ENCODE measurements at regions not wholly inside any gene's neighbourhood (a gene's known extent, or its start where the extent isn't known, plus 50 kb on each side); places are given as distances from the start of the nearest gene placed in this dataset.

DNA sequence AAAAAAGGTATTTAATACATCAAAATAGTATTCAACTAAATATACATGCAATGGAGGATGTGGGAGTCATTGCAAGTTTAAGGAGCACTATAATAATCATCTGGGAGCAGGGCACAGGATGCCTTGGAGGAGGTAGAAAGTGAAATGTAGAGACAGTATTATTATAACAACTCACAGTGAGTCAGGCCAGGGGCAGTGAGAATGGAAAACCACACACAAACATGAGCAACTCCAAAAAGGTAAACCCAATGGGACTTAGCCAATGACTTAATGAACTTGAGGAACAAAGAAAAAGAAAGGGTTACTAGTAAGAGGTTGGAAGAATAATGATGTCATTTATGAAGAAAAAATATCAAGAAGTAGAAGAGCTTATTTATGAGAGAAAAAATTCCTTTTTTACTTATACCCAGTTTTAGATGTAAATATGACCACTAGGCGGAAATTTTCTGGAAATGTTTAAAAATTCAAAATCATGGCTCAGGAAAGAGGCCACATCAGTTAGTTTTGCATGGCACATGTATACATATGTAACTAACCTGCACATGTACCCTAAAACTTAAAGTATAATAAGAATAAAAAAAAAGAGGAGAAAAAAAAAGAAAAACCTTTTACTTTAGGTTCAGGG, 389.3 kb downstream of the SUCLA2 start:
- TF ChIP-seq, protein P1, sequence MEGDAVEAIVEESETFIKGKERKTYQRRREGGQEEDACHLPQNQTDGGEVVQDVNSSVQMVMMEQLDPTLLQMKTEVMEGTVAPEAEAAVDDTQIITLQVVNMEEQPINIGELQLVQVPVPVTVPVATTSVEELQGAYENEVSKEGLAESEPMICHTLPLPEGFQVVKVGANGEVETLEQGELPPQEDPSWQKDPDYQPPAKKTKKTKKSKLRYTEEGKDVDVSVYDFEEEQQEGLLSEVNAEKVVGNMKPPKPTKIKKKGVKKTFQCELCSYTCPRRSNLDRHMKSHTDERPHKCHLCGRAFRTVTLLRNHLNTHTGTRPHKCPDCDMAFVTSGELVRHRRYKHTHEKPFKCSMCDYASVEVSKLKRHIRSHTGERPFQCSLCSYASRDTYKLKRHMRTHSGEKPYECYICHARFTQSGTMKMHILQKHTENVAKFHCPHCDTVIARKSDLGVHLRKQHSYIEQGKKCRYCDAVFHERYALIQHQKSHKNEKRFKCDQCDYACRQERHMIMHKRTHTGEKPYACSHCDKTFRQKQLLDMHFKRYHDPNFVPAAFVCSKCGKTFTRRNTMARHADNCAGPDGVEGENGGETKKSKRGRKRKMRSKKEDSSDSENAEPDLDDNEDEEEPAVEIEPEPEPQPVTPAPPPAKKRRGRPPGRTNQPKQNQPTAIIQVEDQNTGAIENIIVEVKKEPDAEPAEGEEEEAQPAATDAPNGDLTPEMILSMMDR (optimal IDR thresholded peaks at IDR 0.05 in 1 of 3, IDR thresholded peaks at IDR 0.05 in 1 of 3, conservative IDR thresholded peaks at IDR 0.05 in 1 of 3; ENCODE audit: extremely low read depth in 1 of 3, insufficient read depth in 2 of 3, low read length in 3 of 3), result no peak
- TF ChIP-seq EZH2 (IDR thresholded peaks at IDR 0.05; ENCODE audit: low read length), result no peak
